PC-3 (cell line): ENCODE measurements at regions not wholly inside any gene's neighbourhood (a gene's known extent, or its start where the extent isn't known, plus 50 kb on each side); places are given as distances from the start of the nearest gene placed in this dataset.

ENCODE experiments used
- ATAC-seq: fragments of 200-7000 bp; cut with Tn5 transposase; 2 replicates; pipeline ENCODE4 v1.9.1; 2020; ENCODE audit warnings: mild to moderate bottlenecking, moderate library complexity
- BruUV-seq: library from RNA; stranded (reverse); fragments of 400-500 nt; replicated peaks from 2 replicates; lab custom pipeline; 2021; lab: Mats Ljungman, UMichigan
- CTCF ChIA-PET: fragments of 300-600 bp; sonication (Branson Sonifier 250); formaldehyde crosslinking; loops from one replicate; lab custom pipeline; 2022; ENCODE audit warnings: antibody characterized with exemption; lab: Charles Lee
- POLR2A ChIA-PET: fragments of 300-600 bp; sonication (Branson Sonifier 250); formaldehyde crosslinking; loops from one replicate; lab custom pipeline; 2022; ENCODE audit warnings: antibody characterized with exemption; ENCODE audit not compliant: unreplicated experiment; lab: Charles Lee
- DNase-seq: peaks from one replicate; pipeline ENCODE4 v3.0.0-alpha.2; 2015
- H2AFZ ChIP-seq: fragments of 300-600 bp; sonication (generic); 2 replicates; pipeline ENCODE4 v1.6.0; 2016; ENCODE audit warnings: antibody characterized with exemption, low read length
- H3F3A ChIP-seq: fragments of 300-600 bp; sonication (generic); one replicate; pipeline ENCODE4 v1.6.0; 2017; ENCODE audit warnings: antibody characterized with exemption, low read length, control low read depth, mild to moderate bottlenecking; ENCODE audit not compliant: unreplicated experiment
- H3K27ac ChIP-seq: fragments of 300-600 bp; sonication (generic); 2 replicates; pipeline ENCODE4 v1.5.1; 2016; ENCODE audit warnings: mild to moderate bottlenecking, low read length
- H3K27me3 ChIP-seq: fragments of 300-600 bp; sonication (generic); 2 replicates; pipeline ENCODE4 v1.6.1; 2016; ENCODE audit warnings: low read length, mixed read lengths
- H3K36me3 ChIP-seq: fragments of 300-600 bp; sonication (generic); 2 replicates; pipeline ENCODE4 v1.6.1; 2016; ENCODE audit warnings: low read depth, mixed run types, low read length, mixed read lengths
- H3K4me1 ChIP-seq: fragments of 300-600 bp; sonication (generic); 2 replicates; pipeline ENCODE4 v1.5.1; 2016; ENCODE audit warnings: low read length; ENCODE audit not compliant: insufficient read depth
- H3K4me2 ChIP-seq: fragments of 300-600 bp; sonication (generic); 2 replicates; pipeline ENCODE4 v1.6.0; 2016; ENCODE audit warnings: low read length
- H3K4me3 ChIP-seq: fragments of 300-600 bp; sonication (generic); 2 replicates; pipeline ENCODE4 v1.5.1; 2016; ENCODE audit warnings: mild to moderate bottlenecking, low read length, mixed read lengths
- H3K79me2 ChIP-seq: fragments of 300-600 bp; sonication (generic); 2 replicates; pipeline ENCODE4 v1.6.1; 2017; ENCODE audit warnings: low read length, mixed read lengths
- H3K9ac ChIP-seq: fragments of 300-600 bp; sonication (generic); 2 replicates; pipeline ENCODE4 v1.6.0; 2016; ENCODE audit warnings: mild to moderate bottlenecking, low read length
- H3K9me2 ChIP-seq: fragments of 300-600 bp; sonication (generic); replicated peaks from 2 replicates; pipeline ENCODE4 v1.6.1; 2016; ENCODE audit warnings: mixed run types, low read length, mixed read lengths
- H3K9me3 ChIP-seq: fragments of 300-600 bp; sonication (generic); 2 replicates; pipeline ENCODE4 v1.6.1; 2016; ENCODE audit warnings: low read length, mixed read lengths
- H4K20me1 ChIP-seq: fragments of 300-600 bp; sonication (generic); 2 replicates; pipeline ENCODE4 v1.6.1; 2016; ENCODE audit warnings: low read length, mixed read lengths
- CTCF ChIP-seq: fragments of 300-600 bp; sonication (generic); conservative IDR thresholded peaks from 2 replicates; pipeline ENCODE4 v1.5.1; 2017; ENCODE audit warnings: antibody characterized with exemption, low read depth, mild to moderate bottlenecking, low read length
- EZH2 ChIP-seq: fragments of 300-600 bp; sonication (generic); IDR thresholded peaks from one replicate; pipeline ENCODE4 v1.6.1; 2017; ENCODE audit warnings: antibody characterized with exemption, mild to moderate bottlenecking, low read length; ENCODE audit not compliant: unreplicated experiment
- EZH2phosphoT487 ChIP-seq: fragments of 300-600 bp; sonication (generic); IDR thresholded peaks from 2 replicates; pipeline ENCODE4 v1.6.1; 2018; ENCODE audit warnings: mild to moderate bottlenecking, antibody characterized with exemption, low read length, borderline replicate concordance
- intact Hi-C: fragments of 100-400 bp; cut with micrococcal nuclease; formaldehyde crosslinking; loops from 2 replicates; pipeline ENCODE4 v1.9.0; 2023

DNA sequence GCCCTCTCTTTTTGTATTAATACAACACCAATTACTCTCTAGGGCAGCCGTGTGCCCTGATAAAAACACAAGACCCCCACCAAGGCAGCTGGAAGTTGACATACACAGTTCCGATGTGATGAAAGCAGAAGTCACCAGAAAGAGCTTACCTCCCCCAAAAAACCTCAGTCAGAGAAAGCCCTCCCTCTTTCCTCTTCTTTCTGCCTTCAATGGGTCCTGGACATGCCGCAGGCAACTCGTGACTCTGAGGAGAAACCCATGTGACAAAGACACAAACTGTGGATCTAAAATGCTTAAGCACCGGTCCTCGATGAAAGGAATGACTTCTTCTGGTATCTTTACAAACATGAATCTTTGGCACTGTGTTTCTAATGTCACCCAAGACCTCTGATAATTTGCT, 117.7 kb upstream of the CCDC28A start:
- CTCF ChIA-PET: no interaction called here
- no peak for ATAC-seq
- POLR2A ChIA-PET: no interaction called here
- Histone ChIP-seq H3K36me3 (no peaks in the 10 kb centered on the region), H3K9me3 (no peaks in the 10 kb centered on the region), H2AFZ (no peak overlapping the region), H4K20me1 (no peaks in the 10 kb centered on the region), H3K4me3 (no peak overlapping the region), H3K4me1 (peaks cover 16% of the 10 kb centered on the region), H3K9me2 (no peaks in the 10 kb centered on the region), H3K9ac (no peak overlapping the region), H3F3A (no peaks in the 10 kb centered on the region), H3K79me2 (peaks cover 7% of the 10 kb centered on the region; the same call in 1 of the 2 replicates), H3K27ac (no peak overlapping the region), H3K27me3 (no peaks in the 10 kb centered on the region), H3K4me2 (no peak overlapping the region)
- no peak for DNase-seq
- no TSS peak for BruUV-seq
- intact Hi-C loops: no loop called here
- TF ChIP-seq EZH2phosphoT487 (no peak), CTCF (no peak), EZH2 (no peak)

DNA sequence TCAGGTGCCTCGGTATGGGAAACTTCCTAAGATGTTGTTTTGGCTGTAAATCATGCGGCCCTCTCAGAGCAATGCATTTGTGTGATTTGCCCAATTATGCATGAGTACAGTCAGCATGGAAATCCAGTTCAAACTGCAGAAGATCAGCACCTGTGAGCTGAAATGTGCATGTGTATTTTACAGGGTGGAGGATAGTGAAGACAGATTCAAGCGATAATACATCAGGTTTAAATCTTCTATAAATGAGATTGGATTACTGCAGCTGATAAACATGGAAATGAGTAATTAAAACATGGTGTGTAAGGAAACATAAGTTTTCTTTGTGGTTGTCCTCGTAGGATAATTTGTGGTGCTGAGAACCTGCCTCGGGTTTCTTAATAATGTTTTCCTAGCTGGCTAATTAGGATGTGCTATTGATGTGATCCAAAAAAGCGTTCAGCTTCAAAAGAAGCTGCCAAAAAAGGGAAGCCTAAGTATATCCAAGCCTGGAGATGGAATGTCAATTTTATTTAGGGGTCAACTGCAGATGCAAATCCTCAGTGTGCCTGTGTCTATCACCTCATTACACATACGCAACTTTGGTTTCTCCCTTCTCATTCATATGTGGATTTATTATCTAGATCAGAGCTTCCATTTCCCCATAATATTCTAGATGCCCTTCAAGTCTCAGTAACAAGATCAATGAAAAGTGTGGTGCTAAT, 117.1 kb upstream of the CCDC28A start:
- Histone ChIP-seq H4K20me1 (no peaks in the 10 kb centered on the region), H3K9me3 (no peaks in the 10 kb centered on the region), H3K4me2 (no peak overlapping the region), H3K4me1 (peaks cover 16% of the 10 kb centered on the region), H3K27ac (no peak overlapping the region), H3K9me2 (no peaks in the 10 kb centered on the region), H3K27me3 (no peaks in the 10 kb centered on the region), H3K4me3 (no peak overlapping the region), H3F3A (no peaks in the 10 kb centered on the region), H3K79me2 (peaks cover 13% of the 10 kb centered on the region; the same call in 1 of the 2 replicates), H3K36me3 (no peaks in the 10 kb centered on the region), H3K9ac (no peak overlapping the region), H2AFZ (no peak overlapping the region)
- BruUV-seq: no TSS peak
- DNase-seq (no peak), ATAC-seq (no peak)
- TF ChIP-seq EZH2: no peak
- no peak for TF ChIP-seq EZH2phosphoT487
- TF ChIP-seq CTCF: no peak
- intact Hi-C loops: no loop called here
- CTCF ChIA-PET: no interaction called here
- POLR2A ChIA-PET: no interaction called here

GRCh38 chr6:138657065-138657425, 116.5 kb upstream of the CCDC28A start:
- Histone ChIP-seq H3K27me3 (no peaks in the 10 kb centered on the region), H3K9me2 (no peaks in the 10 kb centered on the region), H3K9me3 (no peaks in the 10 kb centered on the region), H3K36me3 (no peaks in the 10 kb centered on the region), H3K4me1 (peaks cover 20% of the 10 kb centered on the region), H3K79me2 (peaks cover 19% of the 10 kb centered on the region; the same call in 1 of the 2 replicates), H4K20me1 (no peaks in the 10 kb centered on the region), H3K27ac (no peak overlapping the region), H3K9ac (no peak overlapping the region), H3K4me2 (no peak overlapping the region), H3F3A (no peaks in the 10 kb centered on the region), H2AFZ (no peak overlapping the region), H3K4me3 (no peak overlapping the region)
- DNase-seq (no peak), ATAC-seq (no peak)
- BruUV-seq: no TSS peak
- TF ChIP-seq EZH2phosphoT487 (no peak), EZH2 (no peak), CTCF (no peak)
- ChIA-PET POLR2A (no interaction called here), CTCF (no interaction called here)
- intact Hi-C loops: no loop called here
